ENCODE measurements at regions not wholly inside any gene's neighbourhood (a gene's known extent, or its start where the extent isn't known, plus 50 kb on each side); places are given as distances from the start of the nearest gene placed in this dataset.
A peak's percentile ranks its signal among the peaks of the same experiment; 100 is the strongest.

GRCh38 chr11:119803139-119803538 lies 74.1 kb upstream of the NECTIN1 start:
- no peaks in the 10 kb centered on the region for H3K36me3 ChIP-seq (ENCODE audit: control insufficient read depth, insufficient read depth, low read length)
- peaks cover 6% of the 10 kb centered on the region for H3K4me1 ChIP-seq (ENCODE audit: control insufficient read depth, insufficient read depth, low read length, poor library complexity, severe bottlenecking)
- H3K4me3 ChIP-seq (ENCODE audit: extremely low read depth, insufficient read depth, low read length, poor library complexity, severe bottlenecking), result no peak overlapping the region
- H3K27ac ChIP-seq (ENCODE audit: low read depth, low read length, severe bottlenecking), result no peak overlapping the region
- 92 to 97% methylated on average over 3 to 5 of the region's 6 CpGs for WGBS, 2 experiments (ENCODE audit: insufficient coverage in 2 of 2)
- H3K9me3 ChIP-seq (ENCODE audit: control insufficient read depth, low read length), result no peaks in the 10 kb centered on the region

DNA sequence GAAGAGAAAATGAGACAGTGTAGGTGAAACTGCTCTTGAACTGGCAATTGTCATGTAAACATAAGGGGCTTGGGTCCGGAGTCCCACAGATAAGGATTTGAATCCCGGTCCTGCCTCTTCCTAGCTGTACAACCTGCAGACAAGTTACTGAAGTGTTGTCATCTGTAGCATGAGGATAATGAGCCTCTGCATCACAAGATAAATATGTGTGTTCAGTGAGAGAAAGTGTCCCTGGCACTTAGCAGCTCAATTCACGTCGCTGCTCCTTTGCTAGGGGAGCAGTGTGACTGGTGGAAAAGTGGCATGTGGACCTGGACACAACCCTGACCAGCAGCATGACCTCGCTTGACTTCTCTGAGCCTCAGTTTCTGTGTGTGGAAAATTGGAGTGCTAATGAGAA lies 73.7 kb upstream of the NECTIN1 start:
- Histone ChIP-seq H3K36me3 (ENCODE audit: control insufficient read depth, insufficient read depth, low read length) (no peaks in the 10 kb centered on the region), H3K27ac (ENCODE audit: low read depth, low read length, severe bottlenecking) (no peak overlapping the region), H3K4me3 (ENCODE audit: extremely low read depth, insufficient read depth, low read length, poor library complexity, severe bottlenecking) (no peak overlapping the region), H3K4me1 (ENCODE audit: control insufficient read depth, insufficient read depth, low read length, poor library complexity, severe bottlenecking) (peaks cover 6% of the 10 kb centered on the region), H3K9me3 (ENCODE audit: control insufficient read depth, low read length) (no peaks in the 10 kb centered on the region)
- WGBS, 2 experiments (ENCODE audit: insufficient coverage in 2 of 2), result 95 to 96% methylated on average over 2 to 4 of the region's 5 CpGs

DNA sequence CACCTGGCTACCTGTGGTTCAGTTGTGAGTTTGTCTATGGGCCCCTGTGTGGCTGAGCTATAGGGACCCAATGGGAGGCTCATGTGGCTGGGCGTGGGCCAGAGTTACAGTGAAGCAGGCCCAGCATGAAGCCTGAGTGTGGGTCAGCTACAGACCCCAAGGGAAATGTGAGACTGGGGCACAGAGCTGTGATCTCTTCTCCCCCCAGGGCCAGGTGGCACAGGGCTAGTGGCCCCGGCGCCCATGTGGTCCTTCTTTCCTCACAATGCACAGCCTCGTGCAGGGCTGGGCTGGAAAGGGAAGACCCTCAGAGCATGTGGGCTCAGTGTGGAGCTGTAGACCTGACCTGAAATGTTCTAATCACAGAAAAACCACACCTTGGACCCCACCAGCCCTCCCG lies 71.6 kb upstream of the NECTIN1 start:
- Histone ChIP-seq H3K36me3 (ENCODE audit: control insufficient read depth, insufficient read depth, low read length) (no peaks in the 10 kb centered on the region), H3K4me3 (ENCODE audit: extremely low read depth, insufficient read depth, low read length, poor library complexity, severe bottlenecking) (no peak overlapping the region), H3K27ac (ENCODE audit: low read depth, low read length, severe bottlenecking) (no peak overlapping the region), H3K4me1 (ENCODE audit: control insufficient read depth, insufficient read depth, low read length, poor library complexity, severe bottlenecking) (peaks cover 26% of the 10 kb centered on the region), H3K9me3 (ENCODE audit: control insufficient read depth, low read length) (no peaks in the 10 kb centered on the region)
- WGBS, 2 experiments (ENCODE audit: insufficient coverage in 2 of 2), result 80 to 100% methylated on average over 3 to 4 of the region's 5 CpGs

DNA sequence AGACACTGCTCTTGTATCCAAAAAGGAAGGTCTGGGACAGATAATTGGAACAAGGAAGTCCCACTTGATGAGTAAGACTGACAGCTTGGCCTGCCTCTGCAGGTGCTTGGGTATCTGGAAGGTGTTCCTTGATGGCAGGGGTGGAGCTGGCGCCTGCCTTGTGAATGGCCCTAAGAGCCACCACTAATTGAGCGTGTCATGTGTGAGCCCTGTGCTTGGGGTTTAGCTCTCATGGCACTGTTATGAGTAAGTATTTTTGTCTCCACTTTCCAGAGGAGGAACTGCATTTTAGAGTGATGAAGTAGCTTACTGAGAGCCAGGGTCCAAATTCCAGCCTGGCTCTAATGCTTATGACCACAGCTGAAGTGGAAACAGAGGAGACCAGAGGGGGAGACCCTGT lies 71.2 kb upstream of the NECTIN1 start:
- peaks cover 31% of the 10 kb centered on the region for H3K4me1 ChIP-seq (ENCODE audit: control insufficient read depth, insufficient read depth, low read length, poor library complexity, severe bottlenecking)
- no peak overlapping the region for H3K4me3 ChIP-seq (ENCODE audit: extremely low read depth, insufficient read depth, low read length, poor library complexity, severe bottlenecking)
- 93 to 100% methylated on average over 2 of the region's 2 CpGs for WGBS, 2 experiments (ENCODE audit: insufficient coverage in 2 of 2)
- H3K9me3 ChIP-seq (ENCODE audit: control insufficient read depth, low read length), result no peaks in the 10 kb centered on the region
- no peak overlapping the region for H3K27ac ChIP-seq (ENCODE audit: low read depth, low read length, severe bottlenecking)
- no peaks in the 10 kb centered on the region for H3K36me3 ChIP-seq (ENCODE audit: control insufficient read depth, insufficient read depth, low read length)

DNA sequence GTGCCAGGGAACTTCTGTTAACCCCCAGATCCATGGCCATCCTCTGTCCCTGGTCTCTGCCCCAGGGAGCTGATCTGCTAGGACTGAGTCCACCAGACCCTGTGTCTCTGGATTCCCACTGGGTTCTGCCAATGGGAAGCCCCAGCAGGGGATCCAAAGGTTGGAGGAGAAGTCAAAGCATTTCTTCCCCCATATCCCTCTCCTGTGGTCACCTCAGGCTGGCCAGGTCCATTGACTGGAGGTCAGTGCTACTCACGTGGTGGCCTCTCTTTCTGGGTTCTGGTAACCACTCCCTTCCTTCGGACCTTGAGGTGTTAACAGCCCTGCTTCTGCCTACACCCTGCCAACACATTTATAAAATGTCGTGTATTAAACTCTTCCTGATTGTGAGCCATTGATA lies 69.7 kb upstream of the NECTIN1 start:
- H3K4me3 ChIP-seq (ENCODE audit: extremely low read depth, insufficient read depth, low read length, poor library complexity, severe bottlenecking), result no peak overlapping the region
- H3K4me1 ChIP-seq (ENCODE audit: control insufficient read depth, insufficient read depth, low read length, poor library complexity, severe bottlenecking), result peaks cover 39% of the 10 kb centered on the region
- WGBS, 2 experiments (ENCODE audit: insufficient coverage in 2 of 2), result 97 to 100% methylated on average over 3 of the region's 3 CpGs
- no peak overlapping the region for H3K27ac ChIP-seq (ENCODE audit: low read depth, low read length, severe bottlenecking)
- H3K9me3 ChIP-seq (ENCODE audit: control insufficient read depth, low read length), result no peaks in the 10 kb centered on the region
- no peaks in the 10 kb centered on the region for H3K36me3 ChIP-seq (ENCODE audit: control insufficient read depth, insufficient read depth, low read length)

GRCh38 chr11:119797736-119798135 lies 68.7 kb upstream of the NECTIN1 start:
- Histone ChIP-seq H3K4me1 (ENCODE audit: control insufficient read depth, insufficient read depth, low read length, poor library complexity, severe bottlenecking) (peaks cover 39% of the 10 kb centered on the region), H3K9me3 (ENCODE audit: control insufficient read depth, low read length) (no peaks in the 10 kb centered on the region), H3K4me3 (ENCODE audit: extremely low read depth, insufficient read depth, low read length, poor library complexity, severe bottlenecking) (no peak overlapping the region), H3K36me3 (ENCODE audit: control insufficient read depth, insufficient read depth, low read length) (no peaks in the 10 kb centered on the region), H3K27ac (ENCODE audit: low read depth, low read length, severe bottlenecking) (no peak overlapping the region)
- WGBS, 2 experiments (ENCODE audit: insufficient coverage in 2 of 2), result 59% methylated on average over 3 to 4 of the region's 4 CpGs

GRCh38 chr11:119797123-119797611 lies 68.2 kb upstream of the NECTIN1 start:
- Histone ChIP-seq H3K27ac (ENCODE audit: low read depth, low read length, severe bottlenecking) (no peak overlapping the region), H3K36me3 (ENCODE audit: control insufficient read depth, insufficient read depth, low read length) (no peaks in the 10 kb centered on the region), H3K9me3 (ENCODE audit: control insufficient read depth, low read length) (no peaks in the 10 kb centered on the region), H3K4me1 (ENCODE audit: control insufficient read depth, insufficient read depth, low read length, poor library complexity, severe bottlenecking) (peaks cover 39% of the 10 kb centered on the region), H3K4me3 (ENCODE audit: extremely low read depth, insufficient read depth, low read length, poor library complexity, severe bottlenecking) (no peak overlapping the region)
- WGBS, 2 experiments (ENCODE audit: insufficient coverage in 2 of 2), result 16 to 18% methylated on average over 8 to 9 of the region's 12 CpGs

GRCh38 chr11:119796363-119797060 lies 67.5 kb upstream of the NECTIN1 start:
- WGBS, 2 experiments (ENCODE audit: insufficient coverage in 2 of 2), result 69 to 70% methylated on average over 6 of the region's 8 CpGs
- Histone ChIP-seq H3K27ac (ENCODE audit: low read depth, low read length, severe bottlenecking) (no peak overlapping the region), H3K4me1 (ENCODE audit: control insufficient read depth, insufficient read depth, low read length, poor library complexity, severe bottlenecking) (peaks cover 45% of the 10 kb centered on the region)

DNA sequence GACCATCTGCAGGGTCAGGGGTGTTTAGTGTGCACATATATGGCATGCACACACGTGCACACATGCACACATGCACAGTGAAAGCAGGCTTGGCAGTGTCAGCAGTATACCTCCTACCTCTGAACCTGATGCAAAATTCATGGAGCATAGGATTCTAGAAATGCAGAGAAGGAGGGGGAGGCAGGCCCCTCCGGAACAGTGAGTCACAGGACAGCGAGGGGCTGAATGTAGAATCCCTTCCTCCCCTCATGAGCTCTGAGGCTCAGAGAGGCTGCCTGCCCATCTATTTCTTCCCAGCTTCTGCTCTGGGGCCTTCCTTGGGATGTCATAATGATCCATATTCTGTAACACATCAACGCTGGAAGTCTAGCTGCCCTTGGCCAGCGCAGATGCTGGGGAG lies 66.7 kb upstream of the NECTIN1 start:
- no peaks in the 10 kb centered on the region for H3K36me3 ChIP-seq (ENCODE audit: control insufficient read depth, insufficient read depth, low read length)
- H3K4me3 ChIP-seq (ENCODE audit: extremely low read depth, insufficient read depth, low read length, poor library complexity, severe bottlenecking), result no peak overlapping the region
- no peaks in the 10 kb centered on the region for H3K9me3 ChIP-seq (ENCODE audit: control insufficient read depth, low read length)
- 65 to 72% methylated on average over 2 to 3 of the region's 5 CpGs for WGBS, 2 experiments (ENCODE audit: insufficient coverage in 2 of 2)
- H3K4me1 ChIP-seq (ENCODE audit: control insufficient read depth, insufficient read depth, low read length, poor library complexity, severe bottlenecking), result peaks cover 48% of the 10 kb centered on the region
- peak overlapping the region; percentile 10 for H3K27ac ChIP-seq (ENCODE audit: low read depth, low read length, severe bottlenecking)

More at GRCh38 chr11:119796363-119797060, 67.5 kb upstream of the NECTIN1 start:
- no peaks in the 10 kb centered on the region for H3K36me3 ChIP-seq (ENCODE audit: control insufficient read depth, insufficient read depth, low read length)
- H3K9me3 ChIP-seq (ENCODE audit: control insufficient read depth, low read length), result no peaks in the 10 kb centered on the region
- no peak overlapping the region for H3K4me3 ChIP-seq (ENCODE audit: extremely low read depth, insufficient read depth, low read length, poor library complexity, severe bottlenecking)

DNA sequence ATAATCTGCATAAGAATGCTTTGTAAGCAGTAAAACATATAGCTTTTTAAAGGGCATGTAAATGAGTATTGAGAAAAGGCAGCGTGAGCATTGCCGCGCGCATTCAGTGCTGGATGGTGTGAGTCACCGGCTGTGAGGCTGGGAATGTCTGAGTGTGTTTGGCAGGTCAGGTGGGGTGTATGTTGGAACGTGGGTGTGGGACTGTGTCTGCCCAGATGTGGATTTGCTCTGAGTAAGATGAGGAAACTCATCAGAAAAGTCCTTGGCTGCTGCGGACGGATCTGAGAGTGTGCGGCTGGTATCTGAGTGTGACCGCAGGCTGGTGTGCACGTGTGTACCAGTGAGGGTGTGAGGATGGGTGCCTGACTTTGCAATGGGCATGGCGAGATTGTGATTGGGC lies 66.2 kb upstream of the NECTIN1 start:
- no peaks in the 10 kb centered on the region for H3K9me3 ChIP-seq (ENCODE audit: control insufficient read depth, low read length)
- no peaks in the 10 kb centered on the region for H3K36me3 ChIP-seq (ENCODE audit: control insufficient read depth, insufficient read depth, low read length)
- WGBS, 2 experiments (ENCODE audit: insufficient coverage in 2 of 2), result 44 to 51% methylated on average over 11 to 12 of the region's 12 CpGs
- H3K4me3 ChIP-seq (ENCODE audit: extremely low read depth, insufficient read depth, low read length, poor library complexity, severe bottlenecking), result no peak overlapping the region
- peak overlapping the region; percentile 10 for H3K27ac ChIP-seq (ENCODE audit: low read depth, low read length, severe bottlenecking)
- peaks cover 50% of the 10 kb centered on the region for H3K4me1 ChIP-seq (ENCODE audit: control insufficient read depth, insufficient read depth, low read length, poor library complexity, severe bottlenecking)

- Histone ChIP-seq H3K27ac (ENCODE audit: low read depth, low read length, severe bottlenecking) (no peak overlapping the region), H3K36me3 (ENCODE audit: control insufficient read depth, insufficient read depth, low read length) (no peaks in the 10 kb centered on the region), H3K4me1 (ENCODE audit: control insufficient read depth, insufficient read depth, low read length, poor library complexity, severe bottlenecking) (peaks cover 51% of the 10 kb centered on the region), H3K4me3 (ENCODE audit: extremely low read depth, insufficient read depth, low read length, poor library complexity, severe bottlenecking) (no peak overlapping the region), H3K9me3 (ENCODE audit: control insufficient read depth, low read length) (no peaks in the 10 kb centered on the region)
- WGBS, 2 experiments (ENCODE audit: insufficient coverage in 2 of 2), result 57 to 69% methylated on average over 2 to 3 of the region's 4 CpGs
Observed at GRCh38 chr11:119794756-119795155, 65.8 kb upstream of the NECTIN1 start.

Measured in mesodermal cell (in vitro differentiated cells).